ENCODE measurements at regions not wholly inside any gene's neighbourhood (a gene's known extent, or its start where the extent isn't known, plus 50 kb on each side); places are given as distances from the start of the nearest gene placed in this dataset.
"Not testable (repeated sequence)": the region's sequence is repeated elsewhere in the genome, so short reads cannot be mapped to it uniquely, and the experiment has no call there.

DNA sequence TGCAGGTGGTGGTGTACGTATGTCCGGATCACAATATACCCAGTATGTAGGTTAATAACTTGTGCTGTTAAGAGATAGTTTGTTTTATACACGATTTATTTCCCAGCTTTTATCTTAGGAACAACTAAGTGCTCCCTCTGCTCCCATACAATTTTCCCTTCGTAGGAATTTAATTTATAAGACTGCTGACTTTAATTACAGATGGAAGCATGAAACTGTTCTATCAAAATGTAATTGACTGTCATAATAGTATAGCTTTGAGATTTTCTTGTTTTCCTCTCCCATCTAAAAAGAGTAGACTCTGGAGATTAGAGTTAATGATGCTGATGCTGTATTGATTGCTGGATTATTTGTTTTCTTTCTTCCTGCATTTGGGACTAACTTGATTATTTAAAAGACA is 370.7 kb upstream of the SGO1 start:
- Histone ChIP-seq H3K4me1 (no peaks in the 10 kb centered on the region), H3K9me3 (no peaks in the 10 kb centered on the region), H3K4me3 (no peak overlapping the region), H3K27me3 (no peaks in the 10 kb centered on the region), H3K27ac (no peak overlapping the region), H3K36me3 (no peaks in the 10 kb centered on the region)
- DNase-seq: no peak
- TF ChIP-seq POLR2A (IDR thresholded peaks at IDR 0.05): no peak
- TF ChIP-seq, protein P1, sequence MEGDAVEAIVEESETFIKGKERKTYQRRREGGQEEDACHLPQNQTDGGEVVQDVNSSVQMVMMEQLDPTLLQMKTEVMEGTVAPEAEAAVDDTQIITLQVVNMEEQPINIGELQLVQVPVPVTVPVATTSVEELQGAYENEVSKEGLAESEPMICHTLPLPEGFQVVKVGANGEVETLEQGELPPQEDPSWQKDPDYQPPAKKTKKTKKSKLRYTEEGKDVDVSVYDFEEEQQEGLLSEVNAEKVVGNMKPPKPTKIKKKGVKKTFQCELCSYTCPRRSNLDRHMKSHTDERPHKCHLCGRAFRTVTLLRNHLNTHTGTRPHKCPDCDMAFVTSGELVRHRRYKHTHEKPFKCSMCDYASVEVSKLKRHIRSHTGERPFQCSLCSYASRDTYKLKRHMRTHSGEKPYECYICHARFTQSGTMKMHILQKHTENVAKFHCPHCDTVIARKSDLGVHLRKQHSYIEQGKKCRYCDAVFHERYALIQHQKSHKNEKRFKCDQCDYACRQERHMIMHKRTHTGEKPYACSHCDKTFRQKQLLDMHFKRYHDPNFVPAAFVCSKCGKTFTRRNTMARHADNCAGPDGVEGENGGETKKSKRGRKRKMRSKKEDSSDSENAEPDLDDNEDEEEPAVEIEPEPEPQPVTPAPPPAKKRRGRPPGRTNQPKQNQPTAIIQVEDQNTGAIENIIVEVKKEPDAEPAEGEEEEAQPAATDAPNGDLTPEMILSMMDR (IDR thresholded peaks at IDR 0.05): no peak

DNA sequence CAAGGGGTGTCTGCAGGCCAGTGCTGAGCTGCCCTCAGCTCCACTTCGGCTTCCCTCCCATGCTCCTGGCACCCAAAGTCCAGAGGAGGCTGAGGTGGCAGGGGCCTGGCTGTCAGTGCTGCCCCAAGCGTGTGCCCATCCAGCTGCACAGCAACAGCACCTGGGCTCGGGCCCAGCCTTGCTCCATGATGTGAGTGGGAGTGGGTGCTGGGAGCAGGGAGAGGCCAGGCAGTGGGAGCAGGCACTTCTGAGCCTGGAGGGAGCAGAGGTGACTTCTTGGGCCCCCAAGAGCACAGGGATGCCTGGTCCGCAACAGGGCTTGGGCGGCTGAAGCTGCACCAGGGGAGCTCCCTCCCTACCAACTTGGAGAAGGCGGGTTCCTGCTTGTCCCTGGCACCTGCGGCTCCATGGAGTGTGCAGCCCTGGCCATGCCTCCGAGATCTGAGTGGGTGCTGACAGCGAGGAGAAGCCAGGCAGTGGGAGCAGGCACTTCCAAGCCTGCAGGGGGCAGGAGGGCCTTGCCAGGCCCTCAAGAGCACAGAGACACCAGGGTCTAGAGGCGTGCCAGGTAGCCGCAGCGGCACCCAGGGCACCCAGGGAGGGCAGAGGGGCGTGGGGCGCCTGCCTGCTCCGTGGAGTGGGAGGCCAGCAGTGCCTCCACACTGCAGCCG is 366.7 kb upstream of the SGO1 start:
- H3K27me3 ChIP-seq: no peaks in the 10 kb centered on the region

DNA sequence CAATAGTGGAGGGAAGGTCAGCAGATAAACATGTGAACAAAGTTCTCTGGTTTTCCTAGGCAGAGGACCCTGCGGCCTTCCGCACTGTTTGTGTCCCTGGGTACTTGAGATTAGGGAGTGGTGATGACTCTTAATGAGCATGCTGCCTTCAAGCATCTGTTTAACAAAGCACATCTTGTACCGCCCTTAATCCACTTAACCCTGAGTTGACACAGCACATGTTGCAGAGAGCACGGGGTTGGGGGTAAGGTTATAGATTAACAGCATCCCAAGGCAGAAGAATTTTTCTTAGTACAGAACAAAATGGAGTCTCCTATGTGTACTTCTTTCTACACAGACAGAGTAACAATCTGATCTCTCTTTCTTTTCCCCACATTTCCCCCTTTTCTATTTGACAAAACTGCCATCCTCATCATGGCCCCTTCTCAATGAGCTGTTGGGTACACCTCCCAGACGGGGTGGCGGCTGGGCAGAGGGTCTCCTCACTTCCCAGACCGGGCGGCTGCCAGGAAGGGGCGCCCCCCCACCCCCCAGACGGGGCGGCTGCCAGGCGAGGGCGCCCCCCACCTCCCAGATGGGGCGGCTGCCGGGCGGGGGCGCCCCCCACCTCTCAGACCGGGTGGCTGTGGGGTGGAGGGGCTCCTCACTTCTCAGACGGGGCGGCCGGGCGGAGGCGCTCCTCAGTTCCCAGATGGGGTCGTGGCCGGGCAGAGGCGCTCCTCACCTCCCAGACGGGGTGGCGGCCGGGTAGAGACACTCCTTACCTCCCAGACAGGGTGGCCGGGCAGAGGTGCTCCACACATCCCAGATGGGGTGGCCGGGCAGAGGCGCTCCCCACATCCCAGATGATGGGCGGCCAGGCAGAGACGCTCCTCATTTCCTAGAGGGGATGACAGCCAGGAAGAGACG is 361.6 kb upstream of the SGO1 start:
- not testable (repeated sequence) for DNase-seq, H3K36me3 ChIP-seq, H3K4me3 ChIP-seq, H3K4me1 ChIP-seq, H3K27me3 ChIP-seq, H3K9me3 ChIP-seq, H3K27ac ChIP-seq

More for the DNA sequence above, 366.7 kb upstream of the SGO1 start:
- H3K27ac ChIP-seq: no peak overlapping the region
- no peaks in the 10 kb centered on the region for H3K4me1 ChIP-seq
- peak in 1 of 3 donors; percentile 27 for DNase-seq
- no peak overlapping the region for H3K4me3 ChIP-seq
- H3K36me3 ChIP-seq: no peaks in the 10 kb centered on the region
- no peaks in the 10 kb centered on the region for H3K9me3 ChIP-seq
- TF ChIP-seq POLR2A (IDR thresholded peaks at IDR 0.05): no peak
- TF ChIP-seq, protein P1 (IDR thresholded peaks at IDR 0.05): no peak

DNA sequence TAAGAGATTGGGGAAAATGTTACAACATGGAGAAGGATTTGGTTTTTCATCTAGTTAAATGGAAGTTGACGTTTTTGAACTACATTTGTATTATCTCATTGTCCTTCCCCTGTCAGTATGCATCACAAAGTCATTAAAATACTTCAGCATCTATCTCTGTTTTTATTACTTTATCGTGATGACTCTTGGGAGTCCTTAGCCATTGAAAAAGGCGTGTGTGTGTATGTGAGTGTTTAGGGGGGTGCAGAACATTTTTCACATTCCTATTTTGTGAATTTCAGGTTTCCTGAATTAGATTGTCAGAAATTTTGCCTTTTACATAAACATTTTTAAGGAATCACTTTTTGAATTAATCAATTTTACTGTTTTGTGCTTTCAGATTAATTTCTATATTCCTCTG is 360.6 kb upstream of the SGO1 start:
- no peak for TF ChIP-seq POLR2A (IDR thresholded peaks at IDR 0.05)
- TF ChIP-seq, protein P1 (IDR thresholded peaks at IDR 0.05): no peak

DNA sequence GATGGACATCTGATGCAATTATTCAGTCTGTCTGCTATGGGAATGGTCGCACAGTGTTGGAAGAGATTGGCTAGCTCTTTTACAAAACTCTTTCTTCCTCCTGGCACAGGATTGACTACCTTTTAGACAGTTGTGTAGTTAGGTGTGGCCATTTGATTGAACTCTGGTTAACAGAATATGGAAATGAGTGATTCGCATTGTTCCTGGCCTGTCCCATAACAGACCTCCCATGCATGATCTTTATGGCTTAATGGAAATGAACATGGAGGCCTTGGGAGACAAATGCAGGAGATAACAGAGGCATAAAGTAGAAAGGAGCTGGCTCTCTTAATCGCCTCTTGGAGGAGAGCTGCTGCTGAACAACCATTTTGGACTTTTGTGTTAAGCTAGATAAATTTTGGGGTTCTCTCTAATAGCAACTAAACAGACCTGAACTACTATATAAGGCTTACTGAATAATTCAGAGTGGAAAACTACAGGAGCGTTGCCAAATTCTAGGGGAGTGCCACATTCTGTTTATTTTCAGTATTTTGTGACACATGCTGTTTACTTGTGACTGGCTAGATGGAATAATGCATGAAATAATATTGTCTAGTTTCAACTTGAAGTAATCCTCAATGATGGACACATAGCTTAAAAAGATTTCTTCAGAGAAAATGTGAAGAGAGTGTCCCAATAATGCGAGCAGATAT is 357.7 kb upstream of the SGO1 start:
- Histone ChIP-seq H3K27me3 (no peaks in the 10 kb centered on the region), H3K36me3 (no peaks in the 10 kb centered on the region), H3K27ac (no peak overlapping the region), H3K4me3 (no peak overlapping the region), H3K9me3 (no peaks in the 10 kb centered on the region), H3K4me1 (no peaks in the 10 kb centered on the region)
- TF ChIP-seq, protein P1 (IDR thresholded peaks at IDR 0.05): no peak
- no peak for TF ChIP-seq POLR2A (IDR thresholded peaks at IDR 0.05)
- DNase-seq: no peak

More for the DNA sequence above, 360.6 kb upstream of the SGO1 start:
- Histone ChIP-seq H3K4me3 (no peak overlapping the region), H3K27me3 (no peaks in the 10 kb centered on the region), H3K27ac (no peak overlapping the region), H3K4me1 (no peaks in the 10 kb centered on the region), H3K9me3 (no peaks in the 10 kb centered on the region), H3K36me3 (no peaks in the 10 kb centered on the region)
- DNase-seq: no peak

DNA sequence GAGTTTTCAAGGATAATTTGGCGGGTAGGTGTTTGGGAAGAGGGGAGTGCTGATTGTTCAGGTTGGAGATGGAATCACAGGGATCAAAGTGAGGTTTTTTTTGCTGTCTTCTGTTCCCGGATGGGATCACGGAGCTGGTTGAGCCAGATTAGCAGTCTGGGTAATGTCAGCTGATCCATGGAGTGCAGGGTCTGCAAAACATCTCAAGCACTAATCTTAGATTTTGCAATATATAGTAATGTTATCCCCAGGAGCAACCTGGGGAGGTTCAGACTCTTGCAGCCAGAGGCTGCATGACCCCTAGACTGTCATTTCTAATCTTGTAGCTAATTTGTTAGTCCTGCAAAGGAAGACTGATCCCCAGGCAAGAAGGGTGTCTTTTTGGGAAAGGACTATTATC is 354.1 kb upstream of the SGO1 start:
- no peaks in the 10 kb centered on the region for H3K4me1 ChIP-seq
- no peak overlapping the region for H3K4me3 ChIP-seq
- H3K9me3 ChIP-seq: no peaks in the 10 kb centered on the region
- no peaks in the 10 kb centered on the region for H3K27me3 ChIP-seq
- no peaks in the 10 kb centered on the region for H3K36me3 ChIP-seq
- H3K27ac ChIP-seq: no peak overlapping the region
- no peak for TF ChIP-seq POLR2A (IDR thresholded peaks at IDR 0.05)
- TF ChIP-seq, protein P1 (IDR thresholded peaks at IDR 0.05): no peak
- no peak for DNase-seq

All from Peyer's patch (tissue), 4 donors.